ENCODE measurements at regions not wholly inside any gene's neighbourhood (a gene's known extent, or its start where the extent isn't known, plus 50 kb on each side); places are given as distances from the start of the nearest gene placed in this dataset.

- TF ChIP-seq POLR2A (IDR thresholded peaks at IDR 0.05; ENCODE audit: low read depth, low read length) (no peak), POLR2AphosphoS5 (IDR thresholded peaks at IDR 0.05; ENCODE audit: low read depth, low read length) (no peak), PAX5 (IDR thresholded peaks at IDR 0.05; ENCODE audit: insufficient read depth, low read length, severe bottlenecking) (no peak), TAF1 (IDR thresholded peaks at IDR 0.05; ENCODE audit: low read depth, low read length) (no peak), SPI1 (IDR thresholded peaks at IDR 0.05; ENCODE audit: low read depth, low read length) (no peak)
These were observed 333.7 kb upstream of the LUZP2 start for GRCh38 chr11:24163146-24163545.
